Stimulated activated naive CD8-positive, alpha-beta T cell treated with anti-CD3 and anti-CD28 coated beads, Interleukin-15, Interleukin-2, amounts not matched to agents 100 U/mL and 50 U/mL, for 24 hours (primary cell): ENCODE measurements at regions not wholly inside any gene's neighbourhood (a gene's known extent, or its start where the extent isn't known, plus 50 kb on each side); places are given as distances from the start of the nearest gene placed in this dataset.
"Not testable (repeated sequence)": the region's sequence is repeated elsewhere in the genome, so short reads cannot be mapped to it uniquely, and the experiment has no call there.

ENCODE experiments used
- ATAC-seq: fragments of 150-1000 bp; cut with Tn5 transposase; one replicate; pipeline ENCODE4 v1.10.0; 2021
- DNase-seq: peaks from one replicate; pipeline ENCODE4 v3.0.0; 2021

- DNase-seq, result no peak
- ATAC-seq, result no peak
Observed at GRCh38 chr4:3364634-3365314, 72.0 kb downstream of the RGS12 start.

GRCh38 chr4:3365326-3365725, 72.5 kb downstream of the RGS12 start:
- no peak for ATAC-seq
- no peak for DNase-seq

DNA sequence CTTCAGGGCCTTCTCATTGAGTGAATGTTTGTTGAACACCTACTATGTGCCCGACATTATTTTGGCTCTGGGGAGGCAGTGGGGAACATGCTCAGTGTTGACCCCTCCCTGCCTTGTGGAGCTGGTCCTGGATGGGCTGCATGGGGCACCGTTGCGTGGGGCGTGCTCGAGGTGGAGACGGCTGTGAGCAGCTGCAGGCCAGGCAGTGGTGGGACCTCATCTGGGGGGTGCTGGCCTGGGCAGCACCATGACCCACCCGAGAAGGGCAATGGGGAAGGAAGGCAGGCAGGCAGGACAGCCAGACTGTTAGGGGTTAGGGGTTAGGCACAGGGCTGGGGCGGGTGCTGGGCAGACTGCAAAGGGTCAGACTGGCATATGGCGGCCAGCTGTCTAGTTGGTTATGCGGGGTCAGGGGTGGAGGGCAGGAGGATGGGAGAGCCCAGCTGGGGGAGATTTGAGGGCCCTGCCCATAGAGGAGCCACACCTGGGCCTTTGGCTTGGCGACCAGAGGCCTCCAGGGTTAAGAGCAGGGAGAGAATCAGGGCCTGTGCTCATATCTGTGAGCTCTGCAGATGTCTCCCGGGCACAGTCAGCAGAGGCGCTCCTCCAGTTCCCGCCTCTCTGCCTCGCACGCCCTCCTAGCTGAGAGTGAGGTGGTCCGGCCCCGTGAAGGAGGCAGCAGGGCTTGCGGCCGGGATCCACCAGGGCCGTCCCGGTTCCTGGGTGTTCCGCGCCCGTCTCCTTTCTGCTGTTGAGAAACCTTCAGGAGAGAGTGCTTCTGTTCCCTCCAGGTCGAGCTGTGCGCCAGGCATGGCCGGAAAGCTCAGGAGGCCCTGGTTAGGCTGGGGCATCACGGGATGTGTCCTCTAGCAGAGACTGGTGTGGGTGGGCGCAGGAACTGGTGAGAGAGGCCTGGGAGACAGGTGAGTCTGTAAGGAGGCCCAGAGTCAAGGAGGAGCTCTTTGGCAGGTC, 73.3 kb downstream of the RGS12 start:
- ATAC-seq (no peak), DNase-seq (no peak)

- no peak for DNase-seq
- ATAC-seq, result no peak
Observed at GRCh38 chr4:3366893-3367775, 74.3 kb downstream of the RGS12 start.

- no peak for ATAC-seq
- DNase-seq, result no peak
Observed at GRCh38 chr4:3367866-3368265, 73.9 kb upstream of the HGFAC start.

GRCh38 chr4:3368334-3368733, 73.4 kb upstream of the HGFAC start:
- no peak for ATAC-seq
- DNase-seq, result no peak

GRCh38 chr4:3368841-3369760, 72.7 kb upstream of the HGFAC start:
- peak; percentile 24 for ATAC-seq
- DNase-seq, result no peak

DNA sequence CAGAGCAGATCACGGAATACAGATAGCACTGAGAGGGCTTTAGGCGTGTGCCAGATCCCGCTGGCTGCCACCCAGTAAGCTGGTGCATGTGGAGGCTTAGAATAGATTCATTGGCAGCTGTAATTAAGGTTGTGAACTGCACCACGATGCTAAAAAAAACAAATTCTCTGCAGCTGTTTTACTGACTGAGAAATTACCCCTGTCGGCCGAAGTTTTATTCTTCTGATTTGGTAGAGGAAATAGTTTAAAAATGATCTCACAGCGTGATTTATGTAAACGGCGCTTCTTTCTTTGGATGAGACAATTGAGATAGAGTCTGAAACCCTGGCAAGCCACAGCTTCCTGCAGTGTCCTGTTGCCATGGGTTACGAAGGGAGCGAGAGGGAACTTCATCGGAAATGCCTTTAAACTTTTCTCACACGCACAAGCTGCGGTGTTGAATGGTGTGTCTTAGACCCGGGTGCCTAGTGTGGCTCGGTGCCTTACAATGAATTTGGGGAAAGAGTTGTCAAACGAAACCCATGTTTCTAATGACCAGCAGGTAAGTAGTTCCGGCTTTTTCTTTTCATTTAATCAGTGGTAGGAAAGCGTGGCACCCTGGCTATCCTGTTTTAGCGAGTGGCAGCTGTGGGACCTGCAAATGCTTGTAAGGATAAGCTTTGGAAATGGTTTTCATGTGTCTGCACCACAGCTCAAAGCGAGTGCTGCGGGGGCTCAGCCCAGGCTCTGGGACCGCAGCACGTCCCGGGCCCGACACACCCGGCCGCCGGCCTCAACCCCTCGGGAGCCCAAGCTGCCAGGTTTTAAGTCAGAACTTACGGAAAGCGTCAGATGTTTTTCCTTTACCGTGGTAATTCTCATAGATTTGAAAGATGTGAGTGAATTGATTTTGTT, 71.7 kb upstream of the HGFAC start:
- DNase-seq (peak; percentile 32), ATAC-seq (no peak)

GRCh38 chr4:3371033-3372001, 70.5 kb upstream of the HGFAC start:
- DNase-seq (no peak), ATAC-seq (no peak)

- no peak for DNase-seq
- no peak for ATAC-seq
Observed at GRCh38 chr4:3372264-3372932, 69.4 kb upstream of the HGFAC start.

DNA sequence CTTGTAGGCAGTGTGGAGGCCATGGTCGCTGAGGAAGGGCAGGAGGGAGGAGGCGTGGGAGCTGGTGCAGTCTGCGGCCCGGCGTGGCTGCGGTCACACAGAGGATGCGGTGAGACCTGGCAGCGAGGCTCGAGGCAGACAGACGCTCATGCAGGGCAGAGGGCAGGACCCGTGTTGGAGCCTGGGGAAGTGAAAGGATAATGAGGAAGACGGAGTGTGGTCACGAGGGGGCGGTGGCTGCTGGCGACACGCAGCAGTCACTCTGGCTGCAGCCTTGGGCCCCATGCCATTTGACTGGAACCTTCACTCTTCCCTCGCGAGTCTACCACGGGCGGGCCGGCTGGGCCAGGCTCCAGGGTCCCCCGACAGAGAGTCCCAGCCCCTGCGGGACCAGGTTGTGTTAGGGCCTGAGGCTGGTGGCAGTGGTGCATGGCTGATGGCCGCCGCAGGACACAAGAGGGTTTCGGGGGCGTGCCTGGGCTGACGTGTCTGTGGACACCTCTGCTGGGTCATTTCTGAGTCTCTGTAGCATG, 68.8 kb upstream of the HGFAC start:
- DNase-seq (peak; percentile 35), ATAC-seq (peak; percentile 24)

DNA sequence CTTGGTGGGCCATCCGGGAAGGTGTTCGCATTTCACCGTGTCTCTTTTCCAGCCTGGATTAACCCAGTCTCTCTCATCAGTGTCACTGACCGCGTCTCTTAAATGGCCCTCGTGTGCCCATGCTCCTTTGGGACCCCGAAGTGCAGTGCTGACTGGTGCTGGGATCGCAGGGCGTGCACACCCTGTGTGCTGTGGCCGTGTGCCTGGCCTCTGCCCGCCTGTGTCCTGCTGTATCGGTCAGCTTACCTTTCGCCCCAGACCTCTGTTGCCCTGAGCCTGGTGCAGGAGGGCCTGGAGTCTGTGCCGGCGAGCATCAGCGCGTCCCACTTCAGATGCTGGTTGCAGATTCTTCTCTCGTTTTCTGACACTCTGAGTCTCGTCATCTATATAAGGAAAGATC, 68.3 kb upstream of the HGFAC start:
- no peak for ATAC-seq

GRCh38 chr4:3374011-3374645, 67.6 kb upstream of the HGFAC start:
- DNase-seq (no peak), ATAC-seq (no peak)

More for the DNA sequence above, 68.3 kb upstream of the HGFAC start:
- DNase-seq, result no peak

- ATAC-seq, result no peak
- no peak for DNase-seq
Observed at GRCh38 chr4:3374667-3375066, 67.1 kb upstream of the HGFAC start.

GRCh38 chr4:3375688-3376087, 66.1 kb upstream of the HGFAC start:
- DNase-seq, result no peak
- ATAC-seq, result no peak

DNA sequence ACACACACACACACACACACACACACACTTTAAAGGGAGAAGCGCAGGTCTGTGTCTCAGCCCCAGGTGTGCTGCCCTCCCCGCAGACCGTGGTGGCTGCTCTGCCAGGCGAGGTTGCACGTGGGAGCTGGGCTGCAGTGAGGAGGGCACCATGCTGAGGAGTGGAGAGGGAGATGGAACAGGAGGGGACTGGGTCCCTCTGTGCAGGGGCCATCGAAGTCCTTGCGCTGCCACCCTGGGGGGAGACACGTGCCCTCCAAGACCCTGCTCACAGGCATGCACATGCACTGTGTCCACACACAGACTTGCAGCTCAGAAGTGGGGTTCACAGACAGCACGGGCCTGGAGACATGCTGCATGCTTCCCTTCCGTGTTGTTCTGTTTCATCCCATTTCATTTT, 65.5 kb upstream of the HGFAC start:
- ATAC-seq (no peak), DNase-seq (no peak)

DNA sequence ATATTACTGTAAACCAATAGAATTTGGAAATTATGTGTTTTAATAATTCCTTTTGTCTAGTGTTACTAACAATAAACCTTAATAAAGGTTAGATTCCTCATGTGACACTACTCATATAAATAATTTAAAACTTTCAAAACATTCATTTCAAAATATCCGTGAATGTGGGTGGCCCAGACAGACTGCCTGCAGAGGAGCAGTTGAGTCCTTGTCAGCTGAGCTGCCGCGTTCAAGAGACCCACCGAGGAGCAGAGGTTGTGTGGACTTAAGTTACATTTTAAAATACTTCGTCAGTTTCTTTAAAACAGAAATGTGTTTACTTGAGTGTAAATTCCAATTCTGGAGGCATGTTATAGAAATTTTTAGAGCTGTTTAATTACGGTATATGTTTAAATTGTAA, 64.2 kb upstream of the HGFAC start:
- no peak for ATAC-seq
- DNase-seq, result no peak

- DNase-seq, ATAC-seq: not testable (repeated sequence)
Observed at GRCh38 chr4:3380336-3380735, 61.4 kb upstream of the HGFAC start.
